Fibroblast of skin of back (primary cell): ENCODE measurements at regions not wholly inside any gene's neighbourhood (a gene's known extent, or its start where the extent isn't known, plus 50 kb on each side); places are given as distances from the start of the nearest gene placed in this dataset.
"Not testable (repeated sequence)": the region's sequence is repeated elsewhere in the genome, so short reads cannot be mapped to it uniquely, and the experiment has no call there.

ENCODE experiments used
- DNase-seq: peaks from one replicate; pipeline ENCODE4 v3.0.0-alpha.2; 2013

- no peak for DNase-seq
Measured at GRCh38 chr1:112855152-112855828, 100.7 kb downstream of the SLC16A1 start.

- not testable (repeated sequence) for DNase-seq
Measured at GRCh38 chr1:112854368-112854984, 101.5 kb downstream of the SLC16A1 start.

GRCh38 chr1:112853915-112854314 lies 102.1 kb downstream of the SLC16A1 start:
- not testable (repeated sequence) for DNase-seq

GRCh38 chr1:112852934-112853333 lies 103.1 kb downstream of the SLC16A1 start:
- DNase-seq: no peak

GRCh38 chr1:112852276-112852675 lies 103.7 kb downstream of the SLC16A1 start:
- no peak for DNase-seq

DNA sequence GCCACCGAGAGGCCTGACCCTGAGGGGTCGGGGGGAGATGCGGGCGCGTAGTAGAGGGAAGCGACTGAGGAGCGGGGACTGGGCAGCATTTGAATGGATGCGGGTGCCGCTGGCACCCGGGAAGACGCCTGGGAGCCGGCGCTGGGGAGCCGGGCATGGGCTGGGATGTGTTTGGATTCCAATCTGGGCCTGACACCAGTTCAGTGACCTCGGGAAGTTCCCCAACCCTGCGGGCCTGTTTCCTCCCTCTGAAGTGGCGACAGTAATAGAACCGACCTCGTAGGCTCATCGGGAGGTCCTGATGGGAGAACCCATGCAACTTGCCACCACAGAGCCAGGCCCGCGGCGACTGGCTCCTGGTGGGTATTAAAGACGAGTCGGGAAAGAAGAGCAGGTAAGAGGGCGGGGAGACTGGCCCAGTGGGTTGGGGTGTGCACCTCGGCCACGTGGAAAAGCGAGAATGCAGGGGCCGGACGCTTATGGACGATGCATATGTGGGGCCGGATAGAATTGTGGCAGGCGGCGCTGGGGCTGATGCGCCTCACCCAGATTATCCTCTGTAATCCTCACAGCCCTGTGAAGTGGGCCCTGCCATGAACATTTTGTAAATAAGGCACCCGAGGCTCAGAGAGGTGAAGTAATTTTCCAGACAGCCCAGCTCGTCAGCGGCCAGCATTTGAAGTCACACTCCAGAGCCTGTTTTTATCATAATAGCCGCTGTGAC lies 105.8 kb downstream of the SLC16A1 start:
- no peak for DNase-seq

DNA sequence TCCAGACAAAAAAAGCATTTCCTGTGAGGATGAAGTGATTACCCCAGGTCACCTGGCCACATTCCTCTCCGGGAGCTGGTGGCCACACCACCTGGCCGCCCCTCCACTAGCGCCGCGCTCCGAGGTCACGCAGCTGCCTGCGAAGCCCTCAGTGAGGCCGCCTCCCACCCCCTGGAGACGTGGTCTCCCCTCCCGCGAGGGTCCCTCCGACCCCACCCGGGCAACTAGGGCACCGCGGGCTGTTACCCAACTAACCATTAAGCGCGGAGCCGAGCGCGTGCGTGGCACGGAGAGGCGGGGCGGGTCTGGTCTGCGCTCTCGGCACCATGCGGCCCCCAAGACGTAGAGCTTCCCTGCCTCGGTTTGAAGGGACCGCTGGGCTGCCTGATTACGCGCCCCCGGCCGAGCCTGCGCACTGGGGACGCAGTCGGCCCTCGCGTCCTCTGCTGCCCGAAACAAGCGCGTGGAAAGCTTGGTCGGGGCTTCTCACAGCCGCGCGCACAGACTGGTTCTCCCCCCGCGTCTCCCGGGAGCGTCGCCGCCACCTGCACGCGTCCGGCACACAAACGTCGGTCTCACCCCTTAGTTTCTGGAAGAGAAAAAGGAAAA lies 106.5 kb downstream of the SLC16A1 start:
- DNase-seq: peak; percentile 26

GRCh38 chr1:112841825-112842224 lies 114.2 kb downstream of the SLC16A1 start:
- no peak for DNase-seq

- DNase-seq: no peak
Measured at GRCh38 chr1:112840631-112841624, 115.1 kb downstream of the SLC16A1 start.

DNA sequence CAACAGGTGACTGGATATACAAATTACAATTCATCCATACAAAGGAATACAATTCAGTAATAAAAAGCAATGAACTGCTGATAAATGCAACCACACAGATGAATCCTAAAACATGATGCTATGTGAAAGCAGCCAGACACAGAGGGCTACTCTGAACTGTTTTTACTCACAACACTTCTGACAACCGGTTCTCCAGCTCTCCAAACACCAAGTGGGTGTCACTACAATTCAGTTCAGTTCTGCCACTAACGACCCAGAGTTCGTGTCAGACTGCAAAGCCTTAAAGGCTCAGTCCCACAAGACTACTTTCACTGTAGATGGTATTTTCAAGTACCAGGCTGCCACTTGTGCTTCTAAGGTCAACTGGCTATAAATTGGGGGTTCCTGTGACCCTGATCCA lies 119.4 kb downstream of the SLC16A1 start:
- DNase-seq: no peak

DNA sequence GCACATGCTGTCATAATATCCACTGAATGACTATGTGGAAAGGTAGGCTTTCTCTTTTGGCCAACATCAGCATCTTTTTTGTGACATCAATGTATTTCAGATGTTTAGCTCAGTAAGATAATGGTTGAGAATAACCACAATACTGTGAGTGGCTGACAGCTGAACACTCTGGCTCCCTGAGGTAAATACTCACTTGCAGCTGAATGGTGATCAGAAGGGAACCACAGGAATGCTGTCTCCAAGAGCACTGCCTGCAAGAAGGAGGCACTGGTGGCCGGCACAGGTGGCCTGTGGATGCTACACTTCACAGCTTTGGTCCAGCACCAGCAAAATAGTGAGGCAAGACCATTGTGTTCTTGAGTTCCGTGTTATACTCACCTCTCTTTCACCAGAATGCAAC lies 118.7 kb upstream of the PPM1J start:
- DNase-seq: no peak

- not testable (repeated sequence) for DNase-seq
Measured at GRCh38 chr1:112832259-112832658, 117.1 kb upstream of the PPM1J start.

GRCh38 chr1:112829691-112830090 lies 114.6 kb upstream of the PPM1J start:
- not testable (repeated sequence) for DNase-seq

DNA sequence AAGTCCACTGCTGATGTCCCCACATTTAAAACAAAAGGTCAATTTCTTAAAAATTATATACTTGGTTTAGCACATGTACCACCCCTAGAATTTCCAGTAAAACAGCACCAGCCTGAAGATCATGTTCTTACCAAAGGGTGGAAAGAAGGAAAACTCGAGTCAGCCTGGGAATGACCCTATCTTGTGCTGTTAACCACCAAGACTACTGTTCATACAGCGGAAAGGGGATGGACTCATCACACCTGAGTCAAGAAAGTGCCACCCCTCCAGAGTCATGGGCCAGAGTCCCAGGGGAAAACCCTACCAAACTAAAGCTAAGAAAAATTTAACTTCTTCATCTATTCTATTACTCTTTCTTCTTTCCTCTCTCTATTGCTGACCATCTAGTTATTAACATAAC lies 113.6 kb upstream of the PPM1J start:
- no peak for DNase-seq

- not testable (repeated sequence) for DNase-seq
Measured at GRCh38 chr1:112827391-112827790, 112.3 kb upstream of the PPM1J start.

DNA sequence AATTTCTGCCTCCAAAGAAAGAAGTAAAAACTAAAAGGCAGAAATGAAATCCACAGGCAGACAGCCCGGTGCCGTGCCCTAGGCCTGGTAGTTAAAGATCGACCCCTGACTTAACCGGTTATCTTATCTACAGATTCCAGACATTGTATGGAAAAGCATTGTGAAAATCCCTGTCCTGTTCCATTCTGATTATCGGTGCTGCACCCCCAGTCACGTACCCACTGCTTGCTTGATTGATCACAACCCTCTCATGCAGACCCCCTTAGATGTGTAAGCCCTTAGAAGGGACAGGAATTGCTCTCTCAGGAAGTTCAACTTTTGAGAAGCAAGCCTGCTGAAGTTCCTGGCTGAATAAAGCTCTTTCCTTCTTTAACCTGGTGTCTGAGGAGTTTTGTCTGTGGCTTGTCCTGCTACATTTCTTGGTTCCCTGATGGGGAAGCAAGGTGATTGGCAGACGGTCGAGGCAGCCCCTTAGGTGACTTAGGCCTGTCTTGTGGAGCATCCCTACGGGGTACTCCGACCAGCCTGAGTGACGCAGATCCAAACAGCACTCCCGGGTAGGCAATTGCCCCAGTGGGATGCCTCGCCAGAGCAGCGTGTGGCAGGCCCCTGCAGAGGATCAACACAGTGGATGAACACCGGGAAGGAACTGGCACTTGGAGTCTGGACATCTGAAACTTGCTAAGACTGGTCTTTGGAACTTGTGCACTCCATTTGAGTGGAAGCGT lies 111.2 kb upstream of the PPM1J start:
- no peak for DNase-seq

- DNase-seq: not testable (repeated sequence)
Measured at GRCh38 chr1:112825563-112826216, 110.6 kb upstream of the PPM1J start.

- not testable (repeated sequence) for DNase-seq
Measured at GRCh38 chr1:112825075-112825474, 109.9 kb upstream of the PPM1J start.

DNA sequence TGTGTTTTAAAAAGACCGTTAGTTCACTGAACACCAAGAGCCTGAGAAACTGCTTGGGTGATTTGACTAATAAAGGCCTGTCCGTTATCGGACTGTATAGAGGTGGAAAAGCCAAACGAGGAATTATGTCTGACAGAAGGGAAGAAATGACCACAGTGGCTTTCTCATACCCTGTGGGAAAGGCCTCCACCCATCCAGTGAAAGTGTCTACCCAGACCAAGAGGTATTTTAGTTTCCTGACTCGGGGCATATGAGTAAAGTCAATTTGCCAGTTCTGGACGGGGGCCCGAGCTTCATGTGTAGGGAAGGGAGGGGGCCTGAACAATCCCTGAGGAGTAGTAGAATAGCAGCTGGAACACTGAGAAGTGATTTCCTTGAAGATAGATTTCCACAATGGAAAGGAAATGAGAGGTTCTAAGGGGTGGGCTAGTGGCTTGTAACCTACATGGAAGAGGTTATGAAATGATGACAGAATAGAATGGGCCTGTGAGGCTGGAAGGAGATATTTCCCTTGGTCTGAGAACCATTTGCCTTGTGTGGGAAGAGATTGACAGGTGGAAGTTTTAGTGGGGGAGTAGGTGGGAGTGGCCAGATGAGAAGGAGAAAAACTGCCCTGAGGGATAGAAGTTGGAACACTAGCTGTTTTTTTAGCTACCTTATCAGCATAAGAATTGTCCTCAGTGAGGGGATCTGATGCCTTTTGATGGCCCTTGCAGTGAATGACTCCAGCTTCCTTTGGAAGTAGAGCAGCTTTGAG lies 106.4 kb upstream of the PPM1J start:
- DNase-seq: not testable (repeated sequence)
